Lung (tissue), 11 donors: ENCODE measurements at regions not wholly inside any gene's neighbourhood (a gene's known extent, or its start where the extent isn't known, plus 50 kb on each side); places are given as distances from the start of the nearest gene placed in this dataset.

Experiments
- ATAC-seq: fragments of 200-7000 bp; cut with Tn5 transposase; one replicate; pipeline ENCODE4 v1.9.1; 2020; ENCODE audit warnings: moderate number of reproducible peaks; ENCODE audit not compliant: insufficient read depth, low FRiP score
- DNase-seq, 3 donors: peaks; one replicate each; pipeline ENCODE4 v3.0.0-alpha.2; 2013 to 2017
- H3K27ac ChIP-seq, 2 donors: one replicate each; pipeline ENCODE4 v1.5.1; 2013; ENCODE audit warnings: mild to moderate bottlenecking in 2 of 2, moderate library complexity in 2 of 2, control low read depth in 1 of 2, inconsistent platforms in 1 of 2, low read depth in 1 of 2, low read length in 1 of 2
- H3K27me3 ChIP-seq, 3 donors: one replicate each; pipeline ENCODE4 v1.5.1; 2013; ENCODE audit warnings: low read length in 2 of 3; ENCODE audit not compliant: control insufficient read depth in 3 of 3, insufficient read depth in 3 of 3
- H3K36me3 ChIP-seq, 4 donors: one replicate each; pipeline ENCODE4 v1.5.1; 2013; ENCODE audit warnings: low read length in 4 of 4, mild to moderate bottlenecking in 1 of 4, moderate library complexity in 1 of 4; ENCODE audit not compliant: control insufficient read depth in 4 of 4, insufficient read depth in 4 of 4
- H3K4me1 ChIP-seq, 5 donors: one replicate each; pipeline ENCODE4 v1.5.1; 2013; ENCODE audit warnings: low read length in 5 of 5, mild to moderate bottlenecking in 2 of 5, moderate library complexity in 1 of 5; ENCODE audit not compliant: control insufficient read depth in 5 of 5, insufficient read depth in 5 of 5
- H3K4me3 ChIP-seq: one replicate; pipeline ENCODE4 v1.5.1; 2013; ENCODE audit warnings: mild to moderate bottlenecking, control low read depth, moderate library complexity
- H3K9ac ChIP-seq, 2 donors: one replicate each; pipeline ENCODE4 v1.5.1; 2013; ENCODE audit warnings: low read length in 2 of 2, control low read depth in 1 of 2; ENCODE audit not compliant: insufficient read depth in 1 of 2
- H3K9me3 ChIP-seq, 4 donors: one replicate each; pipeline ENCODE4 v1.5.1; 2013; ENCODE audit warnings: low read length in 3 of 4, mild to moderate bottlenecking in 1 of 4, moderate library complexity in 1 of 4; ENCODE audit not compliant: control insufficient read depth in 4 of 4, insufficient read depth in 3 of 4
- CTCF ChIP-seq: IDR thresholded peaks from 2 replicates; pipeline ENCODE4 v1.5.1; 2012; ENCODE audit warnings: mild to moderate bottlenecking; ENCODE audit errors: control extremely low read depth, extremely low read depth
- WGBS, 2 donors: extraction: QIAGEN DNeasy Blood & Tissue Kit; methylation state at CpG; one replicate each; pipeline ENCODE4 v1.1.7; 2013; 5-methylcytosine and 5-hydroxymethylcytosine counted together
- donor health status: control.
- donor health status: control.
- donor health status: Bipolar disorder and iron deficiency.
- donor health status: healthy.
- donor health status: DM: yes; HTN: yes; CAD: no.

DNA sequence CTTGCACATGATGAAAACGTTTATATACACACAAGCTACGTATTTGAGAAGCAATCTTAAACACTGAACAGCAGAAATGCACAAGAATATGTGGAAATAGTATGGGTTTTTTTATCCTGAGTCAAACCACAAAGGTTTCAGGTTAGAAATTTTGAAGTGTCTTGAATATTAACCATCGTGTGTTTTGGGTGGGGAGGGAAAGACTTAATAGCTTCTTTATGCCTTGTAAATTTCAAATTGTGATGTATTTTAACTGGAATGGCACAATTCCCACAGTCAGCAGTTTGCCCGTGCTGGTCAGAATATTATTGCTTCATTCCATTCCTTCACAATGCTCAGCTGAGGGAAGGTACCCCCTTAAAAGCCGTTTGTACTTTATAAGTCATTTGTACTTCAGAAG is 67.4 kb upstream of the WDR1 start:
- WGBS, 2 donors = 21 to 36% methylated on average over 5 of the region's 5 CpGs
- no peaks in the 10 kb centered on the region for H3K27me3 ChIP-seq

GRCh38 chr4:10183462-10183861 is 66.9 kb upstream of the WDR1 start:
- DNase-seq (no peak), ATAC-seq (no peak)
- Histone ChIP-seq H3K27me3 (no peaks in the 10 kb centered on the region), H3K36me3 (no peaks in the 10 kb centered on the region), H3K27ac (no peak overlapping the region), H3K4me3 (no peak overlapping the region), H3K9ac (no peak overlapping the region), H3K4me1 (peaks cover 0 to 11% (median 3%) of the 10 kb centered on the region in 5 donors), H3K9me3 (peaks cover 0 to 3% (median 0%) of the 10 kb centered on the region in 4 donors)
- no peak for TF ChIP-seq CTCF
- 17 to 48% methylated on average over 1 of the region's 1 CpG for WGBS, 2 donors

More for the DNA sequence above, 67.4 kb upstream of the WDR1 start:
- Histone ChIP-seq H3K9ac (no peak overlapping the region), H3K4me3 (no peak overlapping the region), H3K4me1 (peaks cover 0 to 11% (median 3%) of the 10 kb centered on the region in 5 donors), H3K9me3 (peaks cover 0 to 3% (median 0%) of the 10 kb centered on the region in 4 donors), H3K36me3 (no peaks in the 10 kb centered on the region), H3K27ac (no peak overlapping the region)
- ATAC-seq (no peak), DNase-seq (no peak)
- TF ChIP-seq CTCF = no peak

DNA sequence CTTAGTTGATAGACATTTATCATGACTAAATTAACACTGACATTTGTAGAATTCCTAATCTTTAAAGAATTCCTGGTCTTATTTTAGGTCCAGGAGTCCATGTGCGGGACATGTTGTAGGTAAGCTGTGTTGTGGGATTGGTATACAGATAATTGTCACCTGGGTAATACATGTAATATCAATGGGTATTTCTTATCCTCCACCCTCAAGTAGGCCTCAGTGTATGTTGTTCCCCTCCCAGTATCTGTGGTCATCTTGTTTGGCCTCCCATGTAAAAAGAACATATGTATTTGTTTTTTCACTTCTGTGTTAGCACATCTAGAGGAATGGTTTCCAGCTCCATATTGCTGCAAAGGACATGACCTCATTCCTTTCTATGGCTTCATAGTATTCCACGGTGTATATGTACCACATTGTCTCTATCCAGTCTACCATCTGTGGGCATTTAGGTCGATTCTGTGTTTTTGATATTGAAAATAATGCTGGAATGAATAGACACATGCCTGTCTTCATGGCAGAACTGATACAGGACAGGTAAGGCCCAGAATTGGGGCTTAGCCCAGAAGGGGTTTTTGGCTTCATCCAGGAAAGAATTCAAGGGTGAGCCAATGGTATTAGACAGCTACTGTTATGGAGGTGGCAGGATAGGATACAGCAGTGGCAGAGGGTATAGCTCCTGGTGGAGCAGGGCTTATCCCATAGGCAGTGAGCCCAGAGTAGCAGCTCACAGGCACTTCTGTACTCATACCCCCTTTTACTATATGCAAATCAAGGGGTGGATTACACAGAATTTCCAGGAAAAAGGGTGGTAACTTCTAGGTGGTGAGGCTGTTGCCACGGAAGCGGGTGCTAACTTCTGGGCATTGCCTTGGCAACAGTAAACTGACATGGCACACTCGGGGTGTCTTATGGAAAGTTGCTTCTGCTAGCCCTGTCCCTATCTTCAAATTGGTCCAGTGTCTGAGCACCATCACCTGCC is 66.1 kb upstream of the WDR1 start:
- 74 to 78% methylated on average over 6 of the region's 6 CpGs for WGBS, 2 donors
- H3K36me3 ChIP-seq = no peaks in the 10 kb centered on the region
- DNase-seq (no peak), ATAC-seq (no peak)
- H3K27ac ChIP-seq = no peak overlapping the region
- peaks cover 0 to 3% (median 0%) of the 10 kb centered on the region in 4 donors for H3K9me3 ChIP-seq
- no peak for TF ChIP-seq CTCF
- H3K9ac ChIP-seq = no peak overlapping the region
- H3K27me3 ChIP-seq = no peaks in the 10 kb centered on the region
- no peak overlapping the region for H3K4me3 ChIP-seq
- H3K4me1 ChIP-seq = peaks cover 0 to 11% (median 3%) of the 10 kb centered on the region in 5 donors
